ENCODE measurements at regions not wholly inside any gene's neighbourhood (a gene's known extent, or its start where the extent isn't known, plus 50 kb on each side); places are given as distances from the start of the nearest gene placed in this dataset.
"Not testable (repeated sequence)": the region's sequence is repeated elsewhere in the genome, so short reads cannot be mapped to it uniquely, and the experiment has no call there.

- not testable (repeated sequence) for TF ChIP-seq CTCF (IDR thresholded peaks at IDR 0.05; ENCODE audit: control extremely low read depth in 1 of 3, insufficient read depth in 1 of 3, low read depth in 1 of 3, low read length in 3 of 3); EZH2 (IDR thresholded peaks at IDR 0.05; ENCODE audit: low read depth, low read length, severe bottlenecking); EGR1 (IDR thresholded peaks at IDR 0.05; ENCODE audit: borderline replicate concordance, low read depth, low read length); HDAC2 (IDR thresholded peaks at IDR 0.05; ENCODE audit: borderline replicate concordance in 1 of 2, low read depth in 2 of 2, low read length in 2 of 2); YY1 (IDR thresholded peaks at IDR 0.05; ENCODE audit: low read depth, low read length); POLR2AphosphoS5 (IDR thresholded peaks at IDR 0.05; ENCODE audit: low read depth, low read length); TAF1 (IDR thresholded peaks at IDR 0.05; ENCODE audit: low read depth, low read length); POLR2A (IDR thresholded peaks at IDR 0.05; ENCODE audit: control extremely low read depth in 1 of 2, low read depth in 2 of 2, low read length in 2 of 2); GABPA (IDR thresholded peaks at IDR 0.05; ENCODE audit: borderline replicate concordance, insufficient read depth, low read length); BRCA1 (IDR thresholded peaks at IDR 0.05; ENCODE audit: low read depth, low read length); ATF2 (IDR thresholded peaks at IDR 0.05; ENCODE audit: low read length); EP300 (IDR thresholded peaks at IDR 0.05; ENCODE audit: borderline replicate concordance in 1 of 2, low read depth in 2 of 2, low read length in 2 of 2)
These were observed 339.6 kb downstream of the ADGRD1 start for GRCh38 chr12:131293071-131294015.

Measured in H1 (cell line).